Right renal pelvis (tissue), 4 donors: ENCODE measurements at regions not wholly inside any gene's neighbourhood (a gene's known extent, or its start where the extent isn't known, plus 50 kb on each side); places are given as distances from the start of the nearest gene placed in this dataset.

Experiments used
- DNase-seq, 4 donors: peaks; one replicate each; pipeline ENCODE4 v3.0.0-alpha.2; 2013; ENCODE audit warnings: low read depth in 4 of 4, low spot score in 3 of 4, missing footprints in 1 of 4

GRCh38 chr18:44458777-44459176, 221.9 kb upstream of the SETBP1 start:
- no peak for DNase-seq

GRCh38 chr18:44464398-44465180, 216.1 kb upstream of the SETBP1 start:
- no peak for DNase-seq

DNA sequence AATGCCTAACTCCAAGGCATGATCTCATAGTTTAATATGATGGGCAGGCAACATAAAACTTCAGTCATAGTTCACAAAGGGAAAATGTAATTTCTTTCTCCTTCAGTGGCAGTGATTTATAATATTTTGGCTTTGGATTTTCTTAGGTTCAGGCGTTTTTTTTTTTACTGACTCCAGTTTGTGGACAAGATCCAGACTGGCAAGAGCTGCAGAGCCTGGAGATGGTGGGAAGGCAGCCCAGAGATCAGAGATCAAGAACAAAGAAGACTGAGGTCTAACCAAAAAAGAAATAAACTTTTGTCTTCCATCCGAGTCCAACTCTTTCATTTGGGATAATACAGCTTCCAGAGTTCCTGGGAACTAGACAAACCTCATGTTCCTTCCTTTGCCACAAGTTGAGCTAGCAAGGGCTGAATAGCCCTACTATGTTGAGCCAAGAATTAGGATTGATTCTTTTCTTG, 215.3 kb upstream of the SETBP1 start:
- DNase-seq, result no peak

DNA sequence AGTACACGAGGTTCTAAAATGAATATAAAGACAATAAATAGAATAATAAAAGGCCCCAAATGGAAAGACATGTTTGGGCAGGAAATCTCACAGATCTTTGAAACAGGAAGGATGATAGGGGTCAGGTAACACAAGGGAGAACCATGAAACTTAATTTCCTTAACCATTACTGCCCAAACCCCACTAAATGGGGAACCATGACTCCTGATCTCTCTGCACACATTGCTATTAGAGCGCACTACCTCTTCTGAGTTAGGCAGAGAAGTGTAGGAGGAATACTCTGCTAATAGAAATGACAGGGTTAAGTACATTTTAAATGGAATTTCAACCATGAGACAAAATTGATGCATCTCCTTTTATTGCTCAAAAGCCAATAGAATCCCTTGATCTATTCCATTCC, 213.7 kb upstream of the SETBP1 start:
- DNase-seq, result no peak

DNA sequence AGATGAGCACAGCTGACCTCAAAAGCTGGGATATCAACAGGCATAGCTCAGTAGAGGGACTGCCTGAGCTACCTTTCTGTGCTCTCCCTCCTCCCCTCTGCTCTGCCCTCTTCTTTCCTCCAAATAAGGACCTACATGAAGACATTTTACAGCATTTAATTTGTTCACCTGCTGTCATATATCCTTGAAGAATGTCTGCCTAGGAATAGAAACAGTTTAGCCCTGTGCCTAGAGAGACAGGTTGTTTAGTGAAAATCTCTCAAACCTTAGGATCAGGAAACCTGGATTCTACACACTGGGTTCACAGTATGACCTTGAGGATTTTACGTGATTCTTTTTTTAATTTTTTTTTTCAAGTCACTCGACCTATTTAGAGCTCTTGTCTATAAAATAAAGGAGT, 213.0 kb upstream of the SETBP1 start:
- DNase-seq, result no peak

- no peak for DNase-seq
Observed at GRCh38 chr18:44473394-44474066, 207.2 kb upstream of the SETBP1 start.

DNA sequence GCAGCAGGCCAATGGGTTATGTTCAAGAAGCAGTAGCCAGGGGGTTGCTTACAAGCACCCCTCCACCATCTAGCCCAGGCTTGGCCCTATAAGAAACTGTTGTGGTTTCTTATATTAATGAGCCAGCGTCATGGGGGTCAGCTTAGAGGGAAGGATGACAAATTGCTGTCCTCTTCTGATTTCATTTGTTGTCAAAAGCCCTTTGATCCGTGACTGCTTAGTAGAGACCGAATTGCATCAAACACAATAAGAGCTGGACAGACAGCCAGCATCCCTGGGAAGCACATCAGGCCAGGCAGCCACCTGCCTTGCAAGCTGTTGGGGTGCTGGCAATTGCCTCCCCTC, 206.6 kb upstream of the SETBP1 start:
- DNase-seq, result no peak

GRCh38 chr18:44474591-44474990, 206.1 kb upstream of the SETBP1 start:
- DNase-seq, result no peak

DNA sequence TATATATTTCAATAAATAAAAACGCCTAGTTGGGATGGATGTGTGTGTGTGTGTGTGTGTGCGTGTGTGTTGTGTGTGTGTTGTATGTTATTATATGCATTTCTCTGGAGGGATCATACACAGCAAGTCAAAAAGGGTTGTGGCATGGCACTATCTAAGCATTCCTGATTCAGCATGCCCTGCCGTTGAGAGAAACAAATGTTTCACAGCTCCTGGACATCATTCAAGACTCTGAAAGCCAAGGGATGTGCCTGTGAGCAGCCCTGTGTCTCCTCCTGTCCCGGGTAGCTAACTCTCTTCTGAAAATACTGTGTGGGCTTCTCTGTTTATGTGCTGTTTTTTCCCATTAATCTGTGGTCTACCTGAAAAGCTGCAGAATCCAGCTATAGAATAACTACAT, 197.9 kb upstream of the SETBP1 start:
- no peak for DNase-seq

DNA sequence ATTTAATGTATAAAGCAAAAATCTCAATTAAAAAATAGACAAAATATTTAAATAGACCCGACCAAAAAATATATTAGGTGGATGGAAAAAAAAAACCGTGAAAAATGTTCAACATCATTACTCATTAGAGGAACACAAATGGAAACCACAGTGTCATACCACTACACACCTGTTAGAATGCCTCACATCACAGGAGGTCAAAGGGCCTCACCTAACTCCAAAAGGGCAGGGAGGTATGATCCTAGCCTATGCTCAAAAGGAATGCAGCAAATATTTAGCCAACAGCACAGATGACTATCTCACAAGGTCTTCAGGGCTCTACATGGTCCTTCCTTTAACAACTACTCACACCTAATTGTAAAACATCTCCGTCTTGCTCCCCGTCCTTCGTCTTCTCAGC, 185.5 kb upstream of the SETBP1 start:
- no peak for DNase-seq

GRCh38 chr18:44497311-44497710, 183.4 kb upstream of the SETBP1 start:
- DNase-seq, result no peak

- DNase-seq, result no peak
Observed at GRCh38 chr18:44497757-44498490, 182.8 kb upstream of the SETBP1 start.

DNA sequence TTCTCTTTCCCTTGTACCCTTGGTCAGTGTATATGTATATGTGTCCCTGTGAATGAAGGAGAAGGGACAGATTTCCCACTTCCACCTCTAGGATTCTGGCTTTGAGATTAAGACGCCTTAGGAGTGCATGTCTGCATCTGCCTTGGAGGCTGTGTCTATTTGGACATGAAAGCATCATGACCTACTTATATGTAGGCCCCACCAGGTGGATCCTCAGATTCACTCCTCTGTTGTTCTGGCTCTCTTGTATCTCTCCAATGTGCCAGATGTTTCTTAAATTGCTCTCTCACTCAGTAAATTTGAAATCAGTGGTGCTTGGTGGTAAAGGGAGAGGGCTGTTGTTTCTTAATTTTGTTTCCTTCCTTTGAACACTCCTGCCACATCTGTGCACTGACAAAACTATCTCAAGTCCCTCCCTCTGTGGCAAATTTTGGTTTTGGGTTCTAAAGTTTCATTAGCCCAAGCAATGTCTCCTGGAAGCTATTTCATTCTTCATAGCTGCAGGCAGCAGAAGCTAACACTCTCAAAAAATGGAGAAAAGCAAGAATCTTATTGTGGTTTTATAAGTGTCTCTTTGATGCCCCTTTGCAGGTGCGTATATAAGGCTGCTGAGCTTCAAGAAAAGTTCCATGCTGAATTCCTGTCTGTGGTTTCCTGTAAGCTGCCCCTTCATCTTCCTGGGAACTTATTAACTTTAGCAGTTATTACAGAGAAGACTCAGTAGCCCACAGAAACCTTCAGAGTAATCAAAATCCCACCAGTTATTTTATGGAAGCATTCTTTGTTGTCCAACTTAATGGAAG, 179.7 kb upstream of the SETBP1 start:
- DNase-seq, result no peak

- DNase-seq, result no peak
Observed at GRCh38 chr18:44502221-44502620, 178.5 kb upstream of the SETBP1 start.

GRCh38 chr18:44502790-44503189, 177.9 kb upstream of the SETBP1 start:
- no peak for DNase-seq

- no peak for DNase-seq
Observed at GRCh38 chr18:44503854-44504253, 176.8 kb upstream of the SETBP1 start.

DNA sequence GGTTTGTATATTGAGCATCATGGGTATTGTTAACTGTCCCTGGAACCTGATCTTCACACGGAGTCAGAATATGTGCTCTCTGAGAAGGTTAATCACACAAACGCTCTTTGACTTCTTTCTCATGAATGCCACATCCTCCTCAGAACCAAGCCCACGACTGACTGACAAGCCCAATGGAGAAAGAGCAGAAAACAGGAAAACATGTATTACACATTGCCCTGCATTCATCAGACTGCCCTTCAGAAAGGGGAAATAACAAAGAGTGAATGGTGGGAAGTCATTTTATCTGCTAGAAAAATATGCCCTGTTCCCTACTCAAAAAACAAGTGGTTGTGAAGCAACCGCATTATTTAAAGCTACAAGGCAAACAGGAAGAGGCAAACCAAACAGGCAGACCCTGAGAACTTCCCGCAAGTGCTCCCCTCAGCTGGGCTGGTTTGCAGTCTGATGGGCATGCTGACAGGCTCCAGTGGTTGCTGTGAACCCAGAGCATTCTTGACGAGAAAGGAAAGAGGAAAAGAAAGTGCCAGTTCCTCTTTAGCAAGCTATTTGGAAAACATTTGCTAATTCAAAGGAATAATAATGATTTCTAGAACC, 172.9 kb upstream of the SETBP1 start:
- DNase-seq, result no peak

GRCh38 chr18:44508474-44508873, 172.2 kb upstream of the SETBP1 start:
- no peak for DNase-seq

DNA sequence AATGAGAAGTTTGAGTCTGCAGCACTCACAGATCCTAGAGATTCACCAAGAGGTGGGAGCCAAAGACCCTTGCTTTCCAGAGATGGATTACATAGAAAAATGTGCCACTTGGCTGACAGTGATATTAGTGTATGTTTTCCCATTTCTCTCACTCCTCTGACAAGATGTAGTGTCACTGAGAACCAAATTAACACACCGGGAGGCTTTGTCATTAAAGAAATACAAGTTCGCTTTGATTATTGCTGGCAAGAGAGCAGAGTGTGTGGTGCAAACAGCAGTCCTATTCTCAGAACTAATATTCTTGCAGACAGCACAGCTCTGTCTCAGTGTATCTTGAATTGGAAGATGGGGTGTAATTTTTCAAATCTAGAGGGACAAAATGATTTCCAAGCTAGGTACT, 171.6 kb upstream of the SETBP1 start:
- DNase-seq, result no peak

DNA sequence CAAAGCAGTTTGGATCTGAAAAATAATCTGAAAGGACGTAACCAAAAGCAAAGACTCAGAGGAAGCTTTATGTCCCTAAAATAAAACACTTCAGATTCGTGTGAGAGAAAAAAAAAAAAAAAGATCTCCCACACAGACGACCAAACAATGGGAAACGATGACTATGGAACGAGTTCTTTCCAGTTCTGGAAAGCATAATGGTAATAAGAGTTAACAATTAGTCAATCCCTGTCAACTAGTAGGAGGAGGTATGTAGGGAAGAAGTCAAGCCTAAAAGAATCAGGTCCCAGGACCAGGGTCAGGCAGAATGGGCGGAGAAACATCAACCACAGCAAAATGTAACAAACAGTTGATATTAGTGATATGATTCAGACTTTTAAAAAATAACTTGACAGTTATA, 170.3 kb upstream of the SETBP1 start:
- no peak for DNase-seq

DNA sequence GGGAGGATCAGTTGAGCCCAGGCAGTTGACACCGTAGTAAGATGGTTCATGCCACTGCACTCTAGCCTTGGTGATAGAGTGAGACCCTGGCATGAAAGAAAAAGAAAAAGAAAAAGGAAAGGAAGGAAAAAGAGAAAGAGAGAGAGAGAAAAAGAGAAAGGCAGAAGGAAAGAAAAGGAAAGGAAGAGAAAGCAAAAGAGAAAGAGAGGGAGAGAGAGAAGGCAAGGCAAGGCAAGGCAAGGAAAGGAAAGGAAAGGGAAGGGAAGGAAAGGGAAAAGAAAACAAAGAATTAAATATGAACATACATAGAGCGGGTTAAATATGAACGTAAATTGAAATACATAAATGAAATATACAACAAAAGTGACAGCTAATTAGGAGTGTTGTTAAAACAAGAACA, 167.5 kb upstream of the SETBP1 start:
- DNase-seq, result no peak
